IMR-90 (cell line): ENCODE measurements at regions not wholly inside any gene's neighbourhood (a gene's known extent, or its start where the extent isn't known, plus 50 kb on each side); places are given as distances from the start of the nearest gene placed in this dataset.

Experiments
- ATAC-seq: fragments of 200-7000 bp; cut with Tn5 transposase; 2 replicates; pipeline ENCODE4 v1.9.1; 2020; ENCODE audit warnings: low read depth, mild to moderate bottlenecking, moderate library complexity
- BruUV-seq: library from RNA; stranded (reverse); fragments of 400-500 nt; replicated peaks from 2 replicates; lab custom pipeline; 2021; lab: Mats Ljungman, UMichigan
- CTCF ChIA-PET: fragments of 300-600 bp; formaldehyde crosslinking; extraction: SDS; loops from one replicate; lab custom pipeline; 2021; ENCODE audit warnings: antibody characterized with exemption; lab: Yijun Ruan, JAX
- POLR2A ChIA-PET: fragments of 300-600 bp; sonication (Branson Sonifier 250); formaldehyde crosslinking; loops from one replicate; lab custom pipeline; 2022; ENCODE audit warnings: antibody characterized with exemption; ENCODE audit not compliant: unreplicated experiment; lab: Charles Lee
- DNase-seq: peaks from one replicate; pipeline ENCODE4 v3.0.0; 2013
- H2AFZ ChIP-seq: replicated peaks from 2 replicates; pipeline ENCODE3; 2013; ENCODE audit warnings: low read length, mild to moderate bottlenecking; ENCODE audit not compliant: poor library complexity
- H2AK5ac ChIP-seq: 2 replicates; pipeline ENCODE4 v1.6.1; 2013; ENCODE audit warnings: low read depth, low read length, inconsistent platforms
- H2AK9ac ChIP-seq: replicated peaks from 2 replicates; pipeline ENCODE3; 2013; ENCODE audit warnings: mild to moderate bottlenecking, low read depth, low read length, moderate library complexity; ENCODE audit not compliant: poor library complexity
- H2BK120ac ChIP-seq: 2 replicates; pipeline ENCODE4 v1.6.1; 2013; ENCODE audit warnings: low read depth, low read length, inconsistent platforms
- H2BK15ac ChIP-seq: 3 replicates; pipeline ENCODE4 v1.6.1; 2013; ENCODE audit warnings: low read depth, low read length, inconsistent platforms
- H2BK20ac ChIP-seq: 2 replicates; pipeline ENCODE4 v1.6.1; 2013; ENCODE audit warnings: low read depth, mild to moderate bottlenecking, inconsistent platforms, low read length, moderate library complexity
- H2BK5ac ChIP-seq: 2 replicates; pipeline ENCODE4 v1.6.1; 2013; ENCODE audit warnings: mild to moderate bottlenecking, low read depth, low read length, inconsistent platforms; ENCODE audit not compliant: poor library complexity, severe bottlenecking
- H3K14ac ChIP-seq: replicated peaks from 2 replicates; pipeline ENCODE4 v1.6.1; 2013; ENCODE audit warnings: low read depth, low read length, inconsistent platforms
- H3K18ac ChIP-seq: 2 replicates; pipeline ENCODE4 v1.6.1; 2013; ENCODE audit warnings: low read depth, low read length, control low read depth
- H3K23ac ChIP-seq: 2 replicates; pipeline ENCODE4 v1.6.1; 2013; ENCODE audit warnings: low read depth, low read length, inconsistent platforms
- H3K27ac ChIP-seq: 2 replicates; pipeline ENCODE4 v1.5.1; 2013; ENCODE audit warnings: mild to moderate bottlenecking, control low read depth, low read length; ENCODE audit not compliant: insufficient read depth
- H3K27me3 ChIP-seq: 2 replicates; pipeline ENCODE4 v1.6.1; 2013; ENCODE audit warnings: low read length; ENCODE audit not compliant: control insufficient read depth, insufficient read depth
- H3K36me3 ChIP-seq: 2 replicates; pipeline ENCODE4 v1.6.1; 2013; ENCODE audit warnings: low read length, mixed read lengths; ENCODE audit not compliant: control insufficient read depth, insufficient read depth
- H3K4ac ChIP-seq: 2 replicates; pipeline ENCODE4 v1.6.1; 2013; ENCODE audit warnings: low read depth, low read length, inconsistent platforms
- H3K4me1 ChIP-seq: 2 replicates; pipeline ENCODE4 v1.6.1; 2013; ENCODE audit warnings: low read length, mixed read lengths; ENCODE audit not compliant: control insufficient read depth, insufficient read depth
- H3K4me2 ChIP-seq: 2 replicates; pipeline ENCODE4 v1.6.1; 2013; ENCODE audit warnings: low read depth, mild to moderate bottlenecking, control low read depth, low read length, moderate library complexity
- H3K4me3 ChIP-seq: 2 replicates; pipeline ENCODE4 v1.5.1; 2013; ENCODE audit warnings: low read depth, mild to moderate bottlenecking, control low read depth, low read length, moderate library complexity; ENCODE audit not compliant: insufficient read depth
- H3K56ac ChIP-seq: 2 replicates; pipeline ENCODE4 v1.6.1; 2013; ENCODE audit warnings: low read length, inconsistent platforms; ENCODE audit not compliant: insufficient read depth; ENCODE audit errors: extremely low read depth
- H3K79me1 ChIP-seq, 2 experiments: 2 replicates each; pipeline ENCODE4 v1.6.1; 2013; ENCODE audit warnings: low read length in 2 of 2, inconsistent platforms in 1 of 2, low read depth in 1 of 2
- H3K9ac ChIP-seq: 2 replicates; pipeline ENCODE4 v1.6.1; 2013; ENCODE audit warnings: low read depth, low read length, control low read depth
- H3K9me1 ChIP-seq: 2 replicates; pipeline ENCODE4 v1.6.1; 2013; ENCODE audit warnings: low read length, inconsistent platforms; ENCODE audit not compliant: insufficient read depth
- H3K9me3 ChIP-seq: 2 replicates; pipeline ENCODE4 v1.6.1; 2013; ENCODE audit warnings: low read length; ENCODE audit not compliant: control insufficient read depth, insufficient read depth
- H4K20me1 ChIP-seq: 2 replicates; pipeline ENCODE4 v1.6.1; 2013; ENCODE audit warnings: low read length, inconsistent platforms; ENCODE audit not compliant: insufficient read depth
- H4K5ac ChIP-seq: 2 replicates; pipeline ENCODE4 v1.6.1; 2013; ENCODE audit warnings: mild to moderate bottlenecking, low read depth, low read length, control low read depth
- H4K8ac ChIP-seq, 2 experiments: 2 replicates each; pipeline ENCODE4 v1.6.1; 2013; ENCODE audit warnings: low read depth in 2 of 2, low read length in 2 of 2, control low read depth in 1 of 2, inconsistent platforms in 1 of 2
- H4K91ac ChIP-seq: 2 replicates; pipeline ENCODE4 v1.6.1; 2013; ENCODE audit warnings: low read depth, low read length, inconsistent platforms; ENCODE audit not compliant: insufficient read depth
- BHLHE40 ChIP-seq: fragments of 150-350 bp; IDR thresholded peaks from 2 replicates; pipeline ENCODE4 v1.6.1; 2016; ENCODE audit warnings: mild to moderate bottlenecking, low read depth, low read length
- CEBPB ChIP-seq: IDR thresholded peaks from 2 replicates; pipeline ENCODE4 v1.6.1; 2012; ENCODE audit warnings: low read depth, low read length, improper control_type of control experiment
- CHD1 ChIP-seq: IDR thresholded peaks from 2 replicates; pipeline ENCODE4 v1.6.1; 2012; ENCODE audit warnings: low read depth, low read length, improper control_type of control experiment
- MAFK ChIP-seq: IDR thresholded peaks from 2 replicates; pipeline ENCODE4 v1.6.1; 2012; ENCODE audit warnings: low read depth, low read length, improper control_type of control experiment
- POLR2A ChIP-seq: IDR thresholded peaks from 2 replicates; pipeline ENCODE4 v1.6.1; 2012; ENCODE audit warnings: mild to moderate bottlenecking, low read depth, low read length
- RAD21 ChIP-seq: IDR thresholded peaks from 2 replicates; pipeline ENCODE4 v1.6.1; 2012; ENCODE audit warnings: low read length, improper control_type of control experiment
- RFX5 ChIP-seq: IDR thresholded peaks from 2 replicates; pipeline ENCODE4 v1.8.0; 2012; ENCODE audit warnings: low read depth, mild to moderate bottlenecking, low read length, moderate library complexity
- SMC3 ChIP-seq: fragments of 150-350 bp; IDR thresholded peaks from 2 replicates; pipeline ENCODE4 v1.6.1; 2016; ENCODE audit warnings: low read depth, mild to moderate bottlenecking, antibody characterized with exemption, low read length, moderate library complexity
- WGBS, 2 experiments: methylation state at CpG; one replicate each; pipeline versions ENCODE4 v1.1.5 to v1.1.7; 2013; ENCODE audit warnings: missing lambda C conversion rate in 2 of 2; ENCODE audit not compliant: insufficient read length in 1 of 2; ENCODE audit errors: extremely low coverage in 2 of 2; 5-methylcytosine and 5-hydroxymethylcytosine counted together
- dilution Hi-C: fragments of 300-500 bp; cut with HindIII; formaldehyde crosslinking; loops from one replicate; pipeline ENCODE4 v1.14.3; 2018; ENCODE audit warnings: low sequenced_read_pairs; ENCODE audit not compliant: unreplicated experiment
- in situ Hi-C: fragments of 300-500 bp; cut with MboI; formaldehyde crosslinking; loops from 3 replicates; pipeline ENCODE4 v1.14.3; 2019; ENCODE audit warnings: low sequenced_read_pairs, inconsistent platforms, mixed read lengths
- intact Hi-C: fragments of 100-400 bp; cut with micrococcal nuclease; formaldehyde crosslinking; loops from 2 replicates; pipeline ENCODE4 v1.10.0; 2022
- TF ChIP-seq, protein P1 (sequence below): fragments of 150-350 bp; IDR thresholded peaks from 2 replicates; pipeline ENCODE4 v1.6.1; 2017; ENCODE audit warnings: mild to moderate bottlenecking, antibody characterized with exemption, low read length, low read depth
- TF ChIP-seq, protein P2 (sequence below): conservative IDR thresholded peaks from 2 replicates; pipeline ENCODE4 v1.5.1; 2012; ENCODE audit warnings: mild to moderate bottlenecking, low read depth, low read length, improper control_type of control experiment
- TF ChIP-seq, protein P3 (sequence below): fragments of 150-350 bp; IDR thresholded peaks from 2 replicates; pipeline ENCODE4 v1.6.1; 2016; ENCODE audit warnings: low read depth, mild to moderate bottlenecking, low read length, moderate library complexity, borderline replicate concordance

DNA sequence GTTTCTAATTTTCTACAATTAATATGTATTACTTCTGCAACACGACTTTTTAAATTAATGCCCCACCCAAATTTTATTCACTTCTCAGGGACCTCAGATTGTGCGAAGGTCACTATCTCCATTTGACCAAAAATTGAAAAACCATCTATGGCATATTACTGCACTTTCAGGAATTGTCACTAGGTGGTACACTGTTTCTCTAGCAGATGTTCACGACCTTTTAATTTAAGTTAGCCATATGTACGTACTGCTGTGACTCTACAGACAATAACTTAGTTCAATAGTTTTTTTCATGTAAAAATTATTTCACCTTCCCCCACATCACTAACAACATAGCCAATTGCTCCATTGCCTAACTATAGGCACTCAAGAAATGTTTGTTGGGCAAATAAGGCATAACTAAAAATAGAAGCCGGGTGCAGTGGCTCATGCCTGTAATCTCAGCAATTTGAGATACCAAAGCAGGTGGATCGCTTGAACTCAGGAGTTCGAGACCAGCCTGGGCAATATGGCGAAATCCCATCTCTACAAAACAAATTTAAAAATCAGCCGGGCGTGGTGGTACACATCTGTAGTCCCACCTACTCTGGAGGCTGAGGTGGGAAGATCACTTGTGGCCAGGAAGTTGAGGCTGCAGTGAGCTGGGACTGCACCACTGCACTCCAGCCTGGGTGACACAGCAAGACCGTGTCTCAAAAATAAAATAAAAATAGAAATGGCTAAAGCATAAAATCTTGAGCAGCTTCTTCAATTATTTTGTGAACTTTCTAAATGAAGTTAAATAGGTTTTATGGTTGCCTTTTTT lies 75.7 kb upstream of the PKN2 start:
- Histone ChIP-seq H4K5ac (no peak overlapping the region), H2AK5ac (no peak overlapping the region), H3K14ac (no peak overlapping the region), H4K8ac (no peak overlapping the region), H2AFZ (no peak overlapping the region), H2AK9ac (no peak overlapping the region), H3K27ac (no peak overlapping the region), H2BK15ac (no peak overlapping the region), H2BK5ac (no peak overlapping the region), H3K9ac (no peak overlapping the region), H3K4me1 (no peaks in the 10 kb centered on the region), H3K56ac (no peak overlapping the region), H3K4me2 (no peak overlapping the region), H3K4me3 (no peak overlapping the region), H2BK20ac (no peak overlapping the region), H4K91ac (no peak overlapping the region), H3K36me3 (no peaks in the 10 kb centered on the region), H4K20me1 (no peaks in the 10 kb centered on the region), H3K27me3 (no peaks in the 10 kb centered on the region; the same call in 1 of the 2 replicates), H2BK120ac (no peak overlapping the region), H3K9me3 (no peaks in the 10 kb centered on the region), H3K9me1 (no peaks in the 10 kb centered on the region), H3K79me1 (no peaks in the 10 kb centered on the region), H3K18ac (no peak overlapping the region), H3K23ac (no peak overlapping the region), H3K4ac (no peak overlapping the region)
- dilution Hi-C loops (no loop called here), in situ Hi-C loops (no loop called here), intact Hi-C loops (loop anchor here (1.0 to 10.0 kb wide), 2 partner anchors 269 to 846 kb away; no protein-coding TSS in a partner anchor)
- 80% methylated on average over 1 of the region's 11 CpGs; no CpG with 5 or more reads in 1 of the 2 experiments for WGBS, 2 experiments
- DNase-seq (peak; percentile 37), ATAC-seq (peak; percentile 84)
- ChIA-PET POLR2A (no interaction called here), CTCF (interaction anchor here (0.6 kb wide), 1 partner anchor 428 kb away, joined by 3 read pairs; no protein-coding TSS in a partner anchor)
- BruUV-seq = no TSS peak
- no peak for TF ChIP-seq POLR2A
- peak; percentile 43; the same call in 1 of the 2 replicates for TF ChIP-seq RAD21
- TF ChIP-seq, protein P1, sequence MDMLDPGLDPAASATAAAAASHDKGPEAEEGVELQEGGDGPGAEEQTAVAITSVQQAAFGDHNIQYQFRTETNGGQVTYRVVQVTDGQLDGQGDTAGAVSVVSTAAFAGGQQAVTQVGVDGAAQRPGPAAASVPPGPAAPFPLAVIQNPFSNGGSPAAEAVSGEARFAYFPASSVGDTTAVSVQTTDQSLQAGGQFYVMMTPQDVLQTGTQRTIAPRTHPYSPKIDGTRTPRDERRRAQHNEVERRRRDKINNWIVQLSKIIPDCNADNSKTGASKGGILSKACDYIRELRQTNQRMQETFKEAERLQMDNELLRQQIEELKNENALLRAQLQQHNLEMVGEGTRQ = no peak
- peak; percentile 41 for TF ChIP-seq SMC3
- no peak for TF ChIP-seq MAFK
- no peak for TF ChIP-seq CHD1
- TF ChIP-seq, protein P2, sequence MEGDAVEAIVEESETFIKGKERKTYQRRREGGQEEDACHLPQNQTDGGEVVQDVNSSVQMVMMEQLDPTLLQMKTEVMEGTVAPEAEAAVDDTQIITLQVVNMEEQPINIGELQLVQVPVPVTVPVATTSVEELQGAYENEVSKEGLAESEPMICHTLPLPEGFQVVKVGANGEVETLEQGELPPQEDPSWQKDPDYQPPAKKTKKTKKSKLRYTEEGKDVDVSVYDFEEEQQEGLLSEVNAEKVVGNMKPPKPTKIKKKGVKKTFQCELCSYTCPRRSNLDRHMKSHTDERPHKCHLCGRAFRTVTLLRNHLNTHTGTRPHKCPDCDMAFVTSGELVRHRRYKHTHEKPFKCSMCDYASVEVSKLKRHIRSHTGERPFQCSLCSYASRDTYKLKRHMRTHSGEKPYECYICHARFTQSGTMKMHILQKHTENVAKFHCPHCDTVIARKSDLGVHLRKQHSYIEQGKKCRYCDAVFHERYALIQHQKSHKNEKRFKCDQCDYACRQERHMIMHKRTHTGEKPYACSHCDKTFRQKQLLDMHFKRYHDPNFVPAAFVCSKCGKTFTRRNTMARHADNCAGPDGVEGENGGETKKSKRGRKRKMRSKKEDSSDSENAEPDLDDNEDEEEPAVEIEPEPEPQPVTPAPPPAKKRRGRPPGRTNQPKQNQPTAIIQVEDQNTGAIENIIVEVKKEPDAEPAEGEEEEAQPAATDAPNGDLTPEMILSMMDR = peak; percentile 57
- TF ChIP-seq RFX5 = no peak
- TF ChIP-seq, protein P3, sequence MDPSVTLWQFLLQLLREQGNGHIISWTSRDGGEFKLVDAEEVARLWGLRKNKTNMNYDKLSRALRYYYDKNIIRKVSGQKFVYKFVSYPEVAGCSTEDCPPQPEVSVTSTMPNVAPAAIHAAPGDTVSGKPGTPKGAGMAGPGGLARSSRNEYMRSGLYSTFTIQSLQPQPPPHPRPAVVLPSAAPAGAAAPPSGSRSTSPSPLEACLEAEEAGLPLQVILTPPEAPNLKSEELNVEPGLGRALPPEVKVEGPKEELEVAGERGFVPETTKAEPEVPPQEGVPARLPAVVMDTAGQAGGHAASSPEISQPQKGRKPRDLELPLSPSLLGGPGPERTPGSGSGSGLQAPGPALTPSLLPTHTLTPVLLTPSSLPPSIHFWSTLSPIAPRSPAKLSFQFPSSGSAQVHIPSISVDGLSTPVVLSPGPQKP = no peak
- TF ChIP-seq BHLHE40 = no peak
- TF ChIP-seq CEBPB = no peak
